HG02943 (cell line): ENCODE measurements at regions not wholly inside any gene's neighbourhood (a gene's known extent, or its start where the extent isn't known, plus 50 kb on each side); places are given as distances from the start of the nearest gene placed in this dataset.

Source experiments
- ATAC-seq: cut with Tn5 transposase; IDR thresholded peaks from one replicate; pipeline ENCODE4 v1.9.1; 2021; ENCODE audit warnings: mild to moderate bottlenecking, low read depth, moderate library complexity; ENCODE audit not compliant: unreplicated experiment

DNA sequence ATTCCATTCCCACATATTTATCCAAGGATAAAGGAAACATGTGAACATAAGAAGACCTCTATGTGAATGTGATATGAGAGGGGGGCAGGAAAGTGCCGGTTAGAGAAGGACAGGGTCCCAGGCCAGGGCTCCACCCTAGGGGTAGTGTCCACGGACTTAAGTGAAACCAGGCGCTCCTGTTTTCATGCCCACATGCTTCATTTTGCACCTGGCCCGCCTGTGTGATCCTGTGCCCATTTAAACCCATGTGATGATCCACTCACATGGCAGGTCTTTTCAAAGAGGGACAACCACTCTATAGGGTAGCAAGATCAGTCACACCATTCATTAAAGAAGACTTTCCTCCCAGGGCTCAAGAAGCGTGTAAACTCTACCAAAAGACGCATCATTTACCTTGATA is 865.3 kb upstream of the GJE1 start:
- no peak for ATAC-seq

DNA sequence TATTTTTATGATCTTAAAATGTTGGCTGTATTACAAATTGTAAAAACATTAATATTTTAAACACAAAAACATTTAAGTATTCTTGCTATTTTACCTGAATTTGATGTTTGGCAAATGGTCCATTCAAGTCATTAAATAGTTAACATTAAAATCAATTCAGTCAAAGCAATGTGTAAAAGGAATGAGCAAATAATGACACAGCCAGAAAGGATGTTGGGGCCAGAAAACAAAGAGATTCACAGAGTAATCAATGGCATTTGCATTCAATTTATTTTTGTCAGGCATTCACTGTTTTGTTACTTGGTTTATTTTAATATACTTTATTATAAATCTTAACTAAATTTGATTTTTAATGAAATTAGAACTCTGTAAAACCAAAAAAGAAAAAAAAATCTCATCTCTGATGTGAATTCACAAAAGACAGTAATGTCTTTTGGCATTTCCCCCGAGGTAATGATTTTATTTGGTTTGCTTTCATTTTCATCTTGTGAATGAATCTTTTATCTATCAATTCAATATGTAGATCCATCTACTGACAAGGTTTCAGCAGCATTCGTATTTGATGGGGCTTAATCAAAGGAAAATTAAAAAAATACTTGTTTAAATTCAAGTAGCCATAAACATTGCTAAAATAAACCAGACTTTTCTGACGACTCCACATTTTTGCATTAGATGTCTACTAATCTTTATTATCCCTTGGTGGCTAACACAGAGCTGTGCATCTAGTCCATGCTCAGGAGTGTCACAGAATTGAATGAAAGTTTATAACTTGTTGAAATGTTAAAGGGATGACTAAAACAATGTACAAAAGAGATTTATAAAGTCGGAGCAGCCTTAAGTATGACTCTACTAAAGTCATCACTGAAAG is 866.7 kb upstream of the GJE1 start:
- ATAC-seq: no peak

DNA sequence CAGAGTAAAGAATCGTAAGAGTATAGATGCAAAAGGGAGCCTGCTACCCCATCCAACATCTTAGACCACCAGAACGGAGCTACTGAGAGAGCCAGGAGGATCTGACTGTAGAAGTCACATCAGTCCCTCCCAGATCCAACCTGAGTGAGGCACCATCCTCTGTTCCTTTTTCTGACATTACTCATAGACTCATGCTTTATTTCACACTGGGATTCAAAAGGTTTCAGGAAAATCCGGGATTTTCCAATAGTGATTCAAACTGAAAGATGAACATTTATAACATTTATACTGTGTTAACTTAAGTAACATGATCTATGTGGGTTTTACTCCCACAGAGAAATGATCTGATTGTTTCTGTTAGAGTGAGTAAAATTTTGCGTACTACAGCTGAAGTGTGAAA is 868.6 kb upstream of the GJE1 start:
- no peak for ATAC-seq

DNA sequence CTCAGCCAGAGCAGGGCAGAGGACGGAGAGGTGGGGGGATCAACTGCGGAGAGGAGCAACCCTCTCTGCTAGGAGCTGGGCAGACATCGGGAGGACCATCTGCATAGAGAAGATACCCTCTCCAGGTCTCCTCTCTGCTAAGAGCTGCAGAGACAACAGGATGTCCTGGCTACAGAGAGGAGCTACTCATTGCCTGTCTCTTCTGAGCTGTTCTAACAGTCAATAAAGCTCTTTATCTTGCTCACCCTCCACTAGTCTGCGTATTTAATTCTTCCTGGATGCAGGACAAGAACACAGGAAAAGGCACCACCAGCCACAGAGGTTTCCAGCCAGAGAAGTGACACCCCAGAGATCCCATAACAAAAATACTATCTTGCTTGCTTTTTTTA is 871.1 kb upstream of the GJE1 start:
- no peak for ATAC-seq

DNA sequence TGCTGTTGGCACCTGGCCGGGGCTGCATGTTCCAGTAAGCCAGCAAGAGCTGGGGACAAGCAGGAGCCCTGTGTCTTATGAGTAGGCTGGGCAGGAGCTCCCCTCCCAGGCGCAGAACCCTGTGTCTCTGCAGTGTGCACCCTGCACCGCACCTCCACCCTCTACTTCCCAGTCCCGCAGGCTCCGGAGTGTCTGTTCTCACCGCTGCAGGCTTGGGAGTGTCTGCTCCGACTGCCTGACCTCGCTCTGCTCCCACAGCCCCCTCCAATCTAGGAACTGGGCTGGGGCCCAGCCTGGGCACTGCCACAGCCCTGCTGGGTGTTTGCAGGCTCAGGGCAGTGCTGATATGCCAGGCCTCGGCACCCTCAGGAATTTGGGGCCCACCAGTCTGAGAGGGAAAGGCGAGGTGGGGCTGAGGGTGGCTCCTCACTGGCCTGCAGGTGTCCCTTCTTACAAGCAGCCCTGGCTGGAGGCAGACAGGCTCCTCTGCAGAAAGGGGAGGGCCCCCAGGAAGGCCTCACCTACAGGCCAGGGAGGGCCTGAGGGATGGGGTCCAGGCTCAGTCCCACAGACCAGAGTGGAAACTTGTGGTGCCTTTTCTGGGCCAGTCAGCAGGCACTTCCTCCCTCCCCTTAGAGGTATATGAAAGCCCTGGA is 871.6 kb upstream of the GJE1 start:
- ATAC-seq: no peak

DNA sequence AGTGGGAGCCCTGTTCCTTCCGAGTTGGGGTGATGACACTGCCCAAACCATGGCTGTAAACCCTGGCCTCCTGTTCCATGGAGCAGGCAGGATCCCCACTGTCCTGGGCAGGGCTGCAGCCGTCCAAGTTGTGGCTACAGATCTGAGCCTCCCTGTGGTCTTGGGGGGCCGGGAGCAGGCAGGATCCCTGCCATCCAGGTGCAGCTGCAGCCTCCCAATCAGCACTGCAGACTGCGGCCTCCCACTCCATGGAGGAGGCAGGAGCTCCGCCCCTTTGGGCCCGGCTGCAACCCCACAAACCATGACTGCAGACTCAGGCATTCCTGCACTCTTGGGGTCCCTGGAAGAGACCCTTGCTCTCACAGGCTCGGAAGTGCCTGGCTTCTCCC is 872.1 kb upstream of the GJE1 start:
- no peak for ATAC-seq

DNA sequence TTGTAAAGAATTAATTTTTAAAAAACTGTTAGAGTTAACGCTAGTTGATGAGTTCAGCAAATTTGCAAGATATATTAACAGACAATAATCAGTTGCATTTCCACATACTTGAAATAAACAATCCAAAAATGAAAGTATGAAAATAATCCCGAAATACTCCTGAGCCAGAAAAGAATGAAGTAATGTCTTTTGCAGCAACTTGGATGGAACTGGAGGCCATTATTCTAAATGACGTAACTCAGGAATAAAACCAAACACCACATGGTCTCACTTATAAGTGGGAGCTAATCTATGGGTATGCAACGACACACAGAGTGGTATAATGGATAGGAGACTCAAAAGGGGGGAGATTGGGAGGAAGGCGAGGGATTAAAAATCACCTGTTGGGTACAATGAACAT is 872.9 kb upstream of the GJE1 start:
- ATAC-seq: no peak

DNA sequence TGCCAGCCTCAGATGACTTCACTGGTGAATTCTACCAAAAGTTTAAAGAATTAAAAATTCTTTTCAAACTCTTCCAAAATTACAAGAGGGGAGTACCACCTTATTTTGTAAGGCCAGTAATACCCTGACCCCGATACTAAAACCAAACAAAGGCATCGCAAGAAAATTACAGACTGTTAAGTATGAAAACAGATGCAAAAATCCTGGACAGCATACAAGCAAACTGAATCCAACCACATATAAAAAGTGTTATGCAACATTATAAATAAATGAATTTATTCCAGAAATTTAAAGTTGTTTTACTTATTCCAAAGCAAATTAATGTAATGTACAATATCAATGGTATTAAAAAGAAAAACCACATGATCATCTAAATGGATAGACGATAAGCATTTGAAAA is 873.6 kb upstream of the GJE1 start:
- ATAC-seq: no peak

DNA sequence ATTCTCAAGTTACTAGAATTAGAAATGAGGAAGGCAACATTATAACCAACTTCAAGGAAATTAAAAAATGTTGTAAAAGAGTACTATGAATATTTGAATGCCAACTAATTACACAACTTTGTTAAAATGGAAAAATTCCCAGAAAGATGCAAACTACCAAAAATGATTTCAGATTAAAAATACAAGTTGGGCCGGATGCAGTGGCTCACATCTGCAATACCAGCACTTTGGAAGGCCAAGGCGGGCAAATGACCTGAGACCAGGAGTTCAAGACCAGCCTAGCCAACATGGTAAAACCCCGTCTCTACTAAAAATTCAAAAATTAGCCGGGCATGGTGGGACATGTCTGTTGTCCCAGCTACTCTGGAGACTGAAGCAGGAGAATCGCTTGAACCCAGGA is 874.2 kb upstream of the GJE1 start:
- ATAC-seq: no peak

DNA sequence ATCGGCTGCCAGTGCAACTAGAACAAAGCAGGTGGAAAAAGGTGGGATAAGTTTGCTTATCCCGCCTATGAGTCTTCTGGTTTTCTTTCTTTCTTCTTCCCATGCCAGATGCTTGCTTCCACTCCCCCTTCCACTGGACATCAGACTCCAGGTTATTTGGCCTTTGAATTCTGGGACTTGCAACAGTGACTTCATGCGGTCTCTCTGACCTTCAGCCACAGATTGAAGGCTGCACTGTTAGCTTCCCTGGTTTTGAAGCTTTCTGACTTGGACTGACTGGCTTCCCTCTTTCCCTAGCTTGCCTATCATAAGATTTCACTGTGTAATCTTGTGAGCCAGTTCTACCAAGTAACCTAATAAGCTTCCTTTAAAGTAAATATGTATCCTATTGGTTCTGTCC is 878.4 kb upstream of the GJE1 start:
- ATAC-seq: no peak

DNA sequence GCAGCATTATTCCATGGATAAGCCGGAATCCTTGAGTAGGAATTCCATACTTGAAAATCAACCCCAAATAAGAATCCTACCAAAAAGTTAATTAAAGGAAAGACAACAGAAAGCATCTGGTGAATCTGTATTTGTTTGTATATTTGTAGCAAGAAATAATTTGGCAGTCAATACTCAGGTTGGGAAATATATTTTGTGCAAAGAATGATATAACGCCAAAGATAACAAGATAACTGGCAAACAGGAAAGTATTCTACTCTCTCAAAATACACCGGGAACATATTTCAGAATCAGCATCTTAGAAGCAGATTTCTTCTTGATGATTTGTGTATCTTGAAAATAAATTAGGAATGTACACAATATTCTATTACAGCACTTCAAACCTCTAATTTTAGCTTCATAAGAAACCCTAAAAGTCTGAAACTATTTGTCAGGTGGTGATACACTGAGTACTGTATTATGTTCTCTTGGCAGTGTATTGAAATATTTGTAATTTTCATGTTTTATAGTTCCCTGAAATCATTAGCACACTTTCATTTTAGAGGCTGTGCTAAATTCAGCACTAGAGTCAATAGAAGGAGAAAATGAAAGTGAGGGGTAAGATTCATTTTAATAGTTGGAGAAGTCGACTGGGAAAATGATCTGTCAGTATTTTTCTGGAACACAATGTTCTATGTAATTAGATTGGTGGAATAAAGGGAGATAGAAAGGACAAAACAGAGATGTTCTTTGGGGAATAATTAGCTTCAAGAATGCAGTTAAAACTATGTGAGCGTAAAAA is 879.7 kb upstream of the GJE1 start:
- no peak for ATAC-seq

DNA sequence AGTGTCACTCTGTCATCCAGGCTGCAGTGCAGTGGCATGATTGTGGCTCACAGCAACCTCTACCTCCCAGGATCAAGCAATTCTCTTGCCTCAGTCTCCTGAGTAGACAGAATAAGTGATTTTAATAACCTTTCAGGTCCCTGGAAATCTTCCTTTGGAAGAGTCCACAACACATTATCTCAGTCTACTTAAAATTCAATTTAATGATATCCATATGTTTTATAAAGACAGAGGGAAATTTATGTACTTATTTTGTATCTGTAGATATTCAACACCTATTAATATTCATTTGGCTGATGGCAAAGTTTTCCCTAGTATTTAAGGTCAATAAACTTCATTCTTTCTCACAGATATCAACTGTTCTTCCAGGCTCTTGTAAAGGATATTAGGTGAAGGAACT is 881.4 kb upstream of the GJE1 start:
- ATAC-seq: no peak

DNA sequence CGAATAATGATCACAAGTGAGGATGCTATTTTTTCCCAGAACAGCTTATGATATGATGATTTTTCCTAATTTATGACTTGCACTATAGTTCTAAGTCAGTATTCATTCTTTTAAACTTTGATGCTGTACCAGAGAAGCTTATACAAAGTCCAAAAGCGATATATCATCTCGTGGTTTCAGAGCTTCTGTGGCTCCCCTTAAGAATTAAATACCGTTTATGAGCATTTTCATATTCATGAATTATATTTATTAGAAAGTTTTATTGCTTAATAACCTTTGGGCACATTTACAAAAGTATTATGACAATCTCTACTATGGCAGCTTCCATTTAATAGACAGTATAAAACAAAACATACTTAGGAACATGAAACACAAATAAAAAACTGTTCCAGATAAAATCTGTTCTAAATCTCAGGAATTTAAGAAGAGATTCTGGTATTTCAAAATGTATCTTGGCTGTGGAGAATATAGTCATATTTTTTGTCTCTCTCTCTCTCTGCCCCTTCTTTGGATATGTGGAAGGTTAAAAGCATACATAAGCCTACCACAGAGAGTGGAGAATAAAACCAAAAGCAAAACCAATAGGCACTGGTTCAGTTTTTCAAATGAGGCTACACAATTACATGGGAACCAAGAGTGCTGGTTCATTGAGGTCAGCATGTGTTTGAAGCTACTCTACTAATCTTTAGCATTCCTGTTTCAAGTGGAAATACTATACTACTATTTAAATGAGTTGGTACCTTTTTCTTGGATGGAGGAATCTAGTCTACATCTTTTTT is 884.5 kb upstream of the GJE1 start:
- ATAC-seq: peak; percentile 79

DNA sequence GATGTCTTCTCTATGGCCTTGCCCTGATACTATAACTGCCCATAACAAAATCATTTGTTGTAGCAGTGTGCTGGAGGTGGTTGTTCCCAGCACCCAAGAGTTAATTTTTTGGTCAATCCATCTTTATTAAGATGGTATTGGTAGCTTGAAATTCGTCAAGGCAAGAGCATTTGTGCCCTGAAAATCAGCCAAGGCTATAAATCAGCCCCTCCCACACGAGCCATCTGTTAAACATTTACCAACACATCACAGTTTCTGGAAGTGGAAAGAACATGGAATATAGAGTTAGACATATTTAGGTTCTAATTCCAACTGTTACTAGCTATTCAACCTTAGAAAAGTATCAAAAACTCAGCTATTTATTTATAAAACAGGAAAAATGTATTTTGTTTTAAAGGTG is 888.4 kb upstream of the GJE1 start:
- ATAC-seq: no peak

DNA sequence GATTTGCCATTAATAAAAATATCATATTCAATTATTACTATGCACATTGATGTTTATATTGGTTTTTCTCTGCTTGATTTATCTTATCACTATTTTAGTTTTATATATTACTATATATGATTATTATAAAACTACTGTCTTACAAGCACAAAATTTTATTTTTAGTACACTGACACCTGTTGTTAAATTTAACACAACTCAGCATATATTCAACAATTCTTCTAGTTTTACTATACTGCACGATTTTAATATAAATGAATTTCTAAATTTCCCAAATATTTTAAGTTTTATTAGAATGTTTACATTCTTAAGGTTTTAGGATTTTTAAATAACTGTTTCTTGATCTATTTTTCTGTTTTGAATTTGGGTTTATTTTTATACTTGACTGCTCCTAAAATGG is 889.8 kb upstream of the GJE1 start:
- ATAC-seq: no peak

DNA sequence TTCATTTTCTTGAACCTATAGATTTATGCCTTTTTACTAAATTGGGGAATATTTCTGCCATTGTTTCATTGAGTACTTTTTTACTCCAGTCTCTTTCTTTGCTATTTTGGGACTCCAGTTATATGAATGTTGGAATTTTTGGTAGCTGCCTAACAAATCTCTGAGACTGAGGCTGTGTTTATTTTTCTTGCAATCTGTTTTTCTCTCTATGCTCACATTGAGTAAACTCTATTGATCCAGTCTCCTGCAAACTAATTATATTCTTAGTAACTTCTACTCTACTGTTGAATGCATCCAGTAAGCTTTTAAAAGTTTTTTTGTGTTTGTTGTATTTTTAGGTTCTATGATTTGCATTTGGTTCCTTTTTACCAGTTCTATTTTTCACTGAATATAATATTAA is 903.4 kb upstream of the GJE1 start:
- ATAC-seq: no peak

DNA sequence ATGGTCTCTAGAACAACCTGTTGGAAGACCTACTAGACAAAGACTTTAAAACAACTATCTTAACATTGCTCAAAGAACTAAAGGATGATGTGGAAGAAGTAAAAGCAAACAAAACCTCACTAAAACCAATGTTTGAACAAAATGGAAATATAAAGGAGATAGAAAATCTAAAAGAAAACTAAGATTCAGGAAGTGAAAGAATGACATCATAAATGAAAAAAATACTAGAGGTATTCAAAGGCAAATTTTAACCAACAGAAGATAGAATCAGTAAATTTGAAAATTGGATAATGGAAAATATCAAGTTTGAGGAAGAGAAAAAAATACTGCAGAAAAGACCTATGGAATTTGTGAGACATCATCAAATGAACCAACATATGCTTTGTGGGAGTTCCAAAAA is 914.1 kb upstream of the GJE1 start:
- ATAC-seq: no peak

DNA sequence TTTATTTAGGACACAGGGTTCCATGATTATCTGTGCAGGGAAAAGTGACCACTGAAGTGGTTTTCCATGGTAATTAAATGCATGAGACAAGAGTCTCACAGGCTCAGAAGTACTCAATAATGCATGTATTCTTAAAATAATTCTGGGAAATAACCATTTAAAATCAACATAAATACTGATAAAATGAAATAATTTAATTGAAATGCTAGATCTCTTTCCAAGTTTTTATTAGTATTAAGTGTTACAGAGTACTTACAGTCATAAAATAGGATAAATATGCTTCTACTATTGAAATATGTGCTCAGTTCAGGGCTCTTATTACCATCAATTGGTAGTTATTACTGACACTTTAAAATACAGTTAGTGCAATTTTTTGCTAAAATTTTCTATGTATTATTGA is 916.0 kb upstream of the GJE1 start:
- no peak for ATAC-seq

DNA sequence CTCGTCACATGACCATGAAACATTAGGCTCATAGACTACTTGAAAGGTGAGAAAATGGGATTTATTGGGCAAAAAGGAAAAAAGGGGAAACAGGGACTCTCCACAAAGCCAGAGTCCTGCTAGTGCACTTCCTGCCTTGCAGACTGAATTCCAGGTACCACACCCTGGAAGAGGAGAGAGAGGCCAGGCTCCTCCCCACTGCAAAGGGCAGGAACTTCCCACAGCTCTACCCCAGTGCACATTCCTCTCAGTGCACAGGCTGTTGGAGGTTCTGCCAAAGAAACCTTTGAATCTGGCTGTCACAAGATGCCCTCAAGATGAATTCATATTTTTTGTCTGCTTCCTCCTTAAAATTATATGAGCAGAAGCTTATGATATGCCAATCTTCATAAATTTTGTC is 920.4 kb upstream of the GJE1 start:
- ATAC-seq: no peak

DNA sequence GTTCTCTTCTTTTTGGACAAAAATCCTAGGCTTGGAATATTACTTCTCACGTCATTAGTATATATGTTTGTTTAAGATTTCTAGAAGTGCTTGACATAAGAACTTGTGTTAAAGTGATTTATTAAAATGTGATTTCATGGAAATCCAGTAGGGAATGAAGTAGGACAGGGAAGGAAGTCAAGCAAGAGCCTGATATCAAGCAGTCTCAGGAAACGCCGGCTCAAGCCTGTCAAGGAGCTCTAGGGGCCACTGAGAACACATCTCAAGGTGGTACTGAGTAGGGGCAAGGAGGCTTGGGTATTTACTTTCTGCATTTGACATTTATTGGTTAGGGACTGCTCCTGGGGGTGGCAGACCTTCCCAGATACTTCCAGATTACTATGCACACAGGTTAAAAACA is 920.9 kb upstream of the GJE1 start:
- no peak for ATAC-seq

DNA sequence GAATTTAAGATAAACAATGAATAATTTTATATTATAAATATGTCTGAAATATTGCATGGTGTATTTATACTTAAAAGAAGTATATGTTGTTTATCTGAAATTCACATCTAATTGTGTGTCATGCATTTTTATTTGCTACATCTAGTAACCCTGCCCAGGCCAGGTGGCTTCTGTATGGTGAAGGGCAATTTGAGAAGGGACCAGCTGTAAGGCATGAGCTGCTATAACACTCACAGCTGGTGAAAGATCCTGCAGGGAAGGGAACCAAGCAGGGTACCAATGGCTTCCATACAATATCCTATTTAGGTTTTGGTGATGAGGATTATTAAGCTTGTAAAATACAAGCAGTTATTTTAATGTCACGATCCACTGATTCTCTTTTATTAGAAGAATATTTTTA is 921.8 kb upstream of the GJE1 start:
- ATAC-seq: no peak
